GM20000 (cell line): ENCODE measurements at regions not wholly inside any gene's neighbourhood (a gene's known extent, or its start where the extent isn't known, plus 50 kb on each side); places are given as distances from the start of the nearest gene placed in this dataset.

Experiments used
- DNase-seq: peaks from one replicate; pipeline ENCODE4 v3.0.0; 2012; ENCODE audit warnings: low spot score
- TF ChIP-seq, protein P1 (sequence below): IDR thresholded peaks from 2 replicates; pipeline ENCODE4 v1.5.1; 2012; ENCODE audit warnings: mild to moderate bottlenecking, control low read depth; ENCODE audit errors: extremely low read depth, missing control alignments

DNA sequence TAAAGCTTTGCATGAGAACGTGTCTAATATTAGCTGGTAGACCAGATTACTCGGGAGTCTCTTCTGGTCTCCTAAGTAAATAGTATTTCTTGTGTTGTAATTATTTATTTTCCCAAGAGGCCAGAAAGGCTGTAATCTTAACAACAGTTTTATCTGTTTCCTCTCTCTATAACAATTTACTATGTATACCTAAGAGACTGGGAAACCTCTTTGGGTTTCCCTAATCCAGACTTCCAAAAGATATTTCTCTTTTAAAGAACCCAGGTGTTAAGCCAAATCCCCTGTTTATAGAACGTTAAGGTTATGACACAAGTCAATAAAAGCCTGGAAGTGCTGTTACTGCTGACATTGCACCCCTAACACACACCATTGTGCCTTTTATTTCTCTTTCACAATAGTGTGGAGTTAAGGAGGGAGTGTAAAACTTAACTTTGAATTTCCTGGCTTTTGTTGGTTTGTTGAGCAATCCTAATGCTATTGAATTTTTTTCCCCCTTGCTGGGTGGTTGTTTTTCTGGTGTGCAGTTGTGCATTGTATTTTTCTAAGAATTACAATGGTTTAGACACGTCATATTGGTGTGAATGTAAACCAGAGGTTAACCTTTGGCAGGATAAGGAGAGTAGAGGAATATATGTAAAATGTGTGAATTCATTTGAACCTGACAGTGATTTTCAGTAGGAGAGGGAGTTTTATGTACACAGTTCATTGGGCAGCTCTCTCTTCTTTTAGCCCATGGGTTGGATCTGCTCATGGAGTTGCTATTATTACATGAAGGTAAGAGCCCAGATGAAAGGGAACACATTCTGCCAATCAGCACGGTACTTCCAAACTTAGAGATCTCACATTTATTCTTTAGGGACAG is 192.8 kb downstream of the MTX2 start:
- TF ChIP-seq, protein P1, sequence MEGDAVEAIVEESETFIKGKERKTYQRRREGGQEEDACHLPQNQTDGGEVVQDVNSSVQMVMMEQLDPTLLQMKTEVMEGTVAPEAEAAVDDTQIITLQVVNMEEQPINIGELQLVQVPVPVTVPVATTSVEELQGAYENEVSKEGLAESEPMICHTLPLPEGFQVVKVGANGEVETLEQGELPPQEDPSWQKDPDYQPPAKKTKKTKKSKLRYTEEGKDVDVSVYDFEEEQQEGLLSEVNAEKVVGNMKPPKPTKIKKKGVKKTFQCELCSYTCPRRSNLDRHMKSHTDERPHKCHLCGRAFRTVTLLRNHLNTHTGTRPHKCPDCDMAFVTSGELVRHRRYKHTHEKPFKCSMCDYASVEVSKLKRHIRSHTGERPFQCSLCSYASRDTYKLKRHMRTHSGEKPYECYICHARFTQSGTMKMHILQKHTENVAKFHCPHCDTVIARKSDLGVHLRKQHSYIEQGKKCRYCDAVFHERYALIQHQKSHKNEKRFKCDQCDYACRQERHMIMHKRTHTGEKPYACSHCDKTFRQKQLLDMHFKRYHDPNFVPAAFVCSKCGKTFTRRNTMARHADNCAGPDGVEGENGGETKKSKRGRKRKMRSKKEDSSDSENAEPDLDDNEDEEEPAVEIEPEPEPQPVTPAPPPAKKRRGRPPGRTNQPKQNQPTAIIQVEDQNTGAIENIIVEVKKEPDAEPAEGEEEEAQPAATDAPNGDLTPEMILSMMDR = no peak
- no peak for DNase-seq

- TF ChIP-seq, protein P1 = no peak
- DNase-seq = no peak
These were observed 194.3 kb downstream of the MTX2 start for GRCh38 chr2:176463546-176463945.

DNA sequence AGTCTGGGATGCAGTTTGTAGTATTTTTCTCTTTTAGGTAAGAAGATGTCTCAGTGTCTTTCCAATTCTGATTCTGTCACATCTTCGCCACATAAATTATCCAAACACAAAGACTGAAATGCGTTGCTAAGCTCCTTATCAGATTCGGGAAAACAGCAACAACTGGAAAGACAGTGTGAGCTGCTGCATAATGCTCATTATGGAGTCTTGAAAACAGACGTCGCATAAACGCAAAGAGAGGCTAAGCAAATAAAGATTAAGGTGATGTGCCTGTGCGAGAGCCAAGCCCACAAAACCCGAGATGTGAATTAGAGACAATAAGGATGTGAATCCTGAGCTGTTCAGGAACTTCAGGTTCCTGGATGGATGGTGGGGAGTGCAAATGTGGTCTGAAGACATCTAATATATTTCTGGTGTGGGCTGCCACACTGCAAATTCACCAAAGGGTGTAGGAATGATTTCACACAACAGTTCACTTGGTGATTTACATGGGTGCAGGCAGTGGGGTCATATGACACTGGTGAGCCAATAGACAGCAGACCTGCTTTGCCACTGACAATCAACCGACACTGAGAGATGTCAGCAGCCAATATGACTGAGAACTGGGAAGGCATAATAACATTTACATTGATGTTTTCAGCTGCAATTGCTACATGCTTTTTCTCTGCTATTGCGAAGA is 195.8 kb downstream of the MTX2 start:
- DNase-seq = no peak
- TF ChIP-seq, protein P1 = no peak

- TF ChIP-seq, protein P1 = no peak
- no peak for DNase-seq
These were observed 197.7 kb downstream of the MTX2 start for GRCh38 chr2:176466918-176467452.

GRCh38 chr2:176467595-176467994 is 198.4 kb downstream of the MTX2 start:
- no peak for DNase-seq
- TF ChIP-seq, protein P1 = no peak

DNA sequence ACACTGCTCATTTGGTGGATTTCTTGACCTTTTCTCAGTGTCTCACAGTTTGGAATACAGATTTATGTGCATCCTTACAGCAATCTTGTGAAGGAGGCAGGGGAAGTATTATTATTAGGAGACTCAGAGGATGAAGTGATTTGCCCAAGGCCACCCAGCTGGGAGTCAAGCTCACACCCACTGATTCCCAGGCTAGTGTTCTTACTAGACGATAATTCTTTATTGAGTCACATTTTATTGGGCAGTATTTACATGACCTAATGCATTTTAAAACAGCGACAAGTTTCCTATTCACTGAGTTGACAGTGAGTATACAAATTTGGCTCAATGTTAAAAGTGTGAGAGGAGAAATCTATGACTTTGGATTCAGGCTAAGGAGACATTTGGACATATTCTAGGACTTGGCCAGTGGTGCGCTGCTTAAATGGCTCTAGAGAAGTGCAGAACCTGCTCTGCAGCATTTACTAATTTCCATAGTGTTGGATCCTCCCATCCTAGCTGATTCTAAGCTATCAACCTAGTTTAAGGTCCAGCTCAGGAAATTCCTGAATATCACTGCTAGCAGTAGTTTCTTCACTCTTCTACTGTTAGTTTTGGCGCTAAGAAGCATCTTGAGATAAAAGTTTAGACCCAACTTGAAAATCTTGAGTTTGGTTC is 199.3 kb downstream of the MTX2 start:
- DNase-seq = no peak
- TF ChIP-seq, protein P1 = no peak

GRCh38 chr2:176470713-176471112 is 201.5 kb downstream of the MTX2 start:
- TF ChIP-seq, protein P1 = no peak
- DNase-seq = no peak
